ENCODE measurements at regions not wholly inside any gene's neighbourhood (a gene's known extent, or its start where the extent isn't known, plus 50 kb on each side); places are given as distances from the start of the nearest gene placed in this dataset.
"Not testable (repeated sequence)": the region's sequence is repeated elsewhere in the genome, so short reads cannot be mapped to it uniquely, and the experiment has no call there.

GRCh38 chr3:187795207-187795960 lies 50.1 kb upstream of the BCL6 start:
- DNase-seq (ENCODE audit: low read depth in 2 of 2): no peak

GRCh38 chr3:187798126-187798525 lies 52.9 kb upstream of the BCL6 start:
- no peak for DNase-seq (ENCODE audit: low read depth in 2 of 2)

- DNase-seq (ENCODE audit: low read depth in 2 of 2): no peak
Measured at GRCh38 chr3:187798531-187799530, 53.6 kb upstream of the BCL6 start.

GRCh38 chr3:187799942-187800641 lies 54.8 kb upstream of the BCL6 start:
- no peak for DNase-seq (ENCODE audit: low read depth in 2 of 2)

GRCh38 chr3:187801152-187801551 lies 55.9 kb upstream of the BCL6 start:
- no peak for DNase-seq (ENCODE audit: low read depth in 2 of 2)

GRCh38 chr3:187802203-187802927 lies 57.1 kb upstream of the BCL6 start:
- DNase-seq (ENCODE audit: low read depth in 2 of 2): no peak

- peak; percentile 37 to 64 for DNase-seq (ENCODE audit: low read depth in 2 of 2)
Measured at GRCh38 chr3:187802928-187803259, 57.6 kb upstream of the BCL6 start.

- DNase-seq (ENCODE audit: low read depth in 2 of 2): no peak
Measured at GRCh38 chr3:187804120-187804744, 59.0 kb upstream of the BCL6 start.

GRCh38 chr3:187804745-187805121 lies 59.5 kb upstream of the BCL6 start:
- DNase-seq (ENCODE audit: low read depth in 2 of 2): no peak

- no peak for DNase-seq (ENCODE audit: low read depth in 2 of 2)
Measured at GRCh38 chr3:187805774-187806173, 60.5 kb upstream of the BCL6 start.

GRCh38 chr3:187807086-187807862 lies 62.0 kb upstream of the BCL6 start:
- peak; percentile 23 to 46 for DNase-seq (ENCODE audit: low read depth in 2 of 2)

GRCh38 chr3:187808527-187808895 lies 63.2 kb upstream of the BCL6 start:
- no peak for DNase-seq (ENCODE audit: low read depth in 2 of 2)

GRCh38 chr3:187809612-187809991 lies 64.3 kb upstream of the BCL6 start:
- DNase-seq (ENCODE audit: low read depth in 2 of 2): no peak

- no peak for DNase-seq (ENCODE audit: low read depth in 2 of 2)
Measured at GRCh38 chr3:187810021-187810446, 64.8 kb upstream of the BCL6 start.

- DNase-seq (ENCODE audit: low read depth in 2 of 2): no peak
Measured at GRCh38 chr3:187811585-187812250, 66.5 kb upstream of the BCL6 start.

- DNase-seq (ENCODE audit: low read depth in 2 of 2): no peak
Measured at GRCh38 chr3:187812496-187812895, 67.2 kb upstream of the BCL6 start.

- DNase-seq (ENCODE audit: low read depth in 2 of 2): no peak
Measured at GRCh38 chr3:187813198-187813597, 67.9 kb upstream of the BCL6 start.

- not testable (repeated sequence) for DNase-seq (ENCODE audit: low read depth in 2 of 2)
Measured at GRCh38 chr3:187817766-187818165, 72.5 kb upstream of the BCL6 start.

GRCh38 chr3:187821616-187822317 lies 76.5 kb upstream of the BCL6 start:
- no peak for DNase-seq (ENCODE audit: low read depth in 2 of 2)

All from stimulated activated CD4-positive, alpha-beta T cell treated with anti-CD3 and anti-CD28 coated beads, Interleukin-12 subunit alpha, Interleukin-12 subunit beta, amount 100 ng/mL, for 24 hours (primary cell).